HG03520 (cell line): ENCODE measurements at regions not wholly inside any gene's neighbourhood (a gene's known extent, or its start where the extent isn't known, plus 50 kb on each side); places are given as distances from the start of the nearest gene placed in this dataset.
"Not testable (repeated sequence)": the region's sequence is repeated elsewhere in the genome, so short reads cannot be mapped to it uniquely, and the experiment has no call there.

Experiments used
- ATAC-seq: cut with Tn5 transposase; IDR thresholded peaks from one replicate; pipeline ENCODE4 v1.9.1; 2021; ENCODE audit warnings: mild to moderate bottlenecking, moderate library complexity; ENCODE audit not compliant: unreplicated experiment

DNA sequence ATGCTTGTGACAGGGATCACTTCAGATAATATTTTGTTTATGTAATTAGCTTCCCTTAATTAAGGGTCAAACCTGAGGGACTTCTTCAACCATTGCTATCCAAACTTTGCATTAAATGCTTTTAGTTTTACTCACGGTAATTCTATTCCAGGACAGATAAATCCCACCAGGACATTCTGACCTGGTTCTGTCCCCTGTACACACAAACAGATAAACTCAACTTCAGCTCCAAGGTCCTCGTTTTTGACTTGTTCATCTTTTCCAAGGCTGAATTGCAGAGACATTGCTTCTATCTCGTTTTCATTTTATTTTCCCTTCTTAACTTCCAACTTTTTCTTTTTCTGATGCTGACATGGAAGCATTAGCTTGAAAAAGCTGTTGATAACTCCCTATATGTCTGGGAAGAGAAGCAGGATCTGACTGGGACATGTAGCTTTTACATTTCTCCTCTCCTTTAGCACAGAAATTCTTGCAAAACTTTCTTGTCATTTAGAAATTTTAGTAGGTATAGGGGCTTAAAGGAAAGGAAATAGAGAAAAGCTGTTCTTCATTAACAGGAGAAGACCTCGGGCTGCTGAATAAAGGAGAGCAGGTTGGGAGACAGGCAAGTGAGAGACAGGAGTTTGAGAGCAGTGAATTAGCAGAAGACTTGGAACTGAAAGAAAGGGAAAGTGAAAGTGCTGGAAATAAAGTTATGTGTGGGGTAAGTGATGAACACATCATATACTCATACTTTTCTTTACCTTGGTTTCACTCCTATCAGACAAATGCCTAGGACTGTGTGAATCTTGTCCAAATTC, 231.7 kb upstream of the B3GALT2 start:
- ATAC-seq, result peak; percentile 80

DNA sequence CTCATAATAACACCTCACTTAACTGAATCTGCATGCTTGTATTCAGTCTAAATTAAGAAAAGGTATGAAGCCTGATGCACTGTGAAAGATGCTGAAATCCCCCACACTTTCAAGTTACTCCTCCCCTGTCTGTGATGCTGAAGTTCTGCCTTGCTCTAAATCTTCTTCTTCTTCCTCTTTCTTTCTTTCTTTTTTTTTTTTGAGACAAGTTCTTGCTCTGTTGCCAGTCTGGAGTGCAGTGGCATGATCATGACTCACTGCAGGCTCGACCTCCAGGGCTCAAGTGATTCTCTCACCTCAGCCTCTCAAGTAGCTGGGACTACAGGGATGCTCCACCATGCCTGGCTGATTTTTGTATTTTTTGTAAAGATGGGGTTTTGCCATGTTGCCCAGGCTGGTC, 231.0 kb upstream of the B3GALT2 start:
- no peak for ATAC-seq

DNA sequence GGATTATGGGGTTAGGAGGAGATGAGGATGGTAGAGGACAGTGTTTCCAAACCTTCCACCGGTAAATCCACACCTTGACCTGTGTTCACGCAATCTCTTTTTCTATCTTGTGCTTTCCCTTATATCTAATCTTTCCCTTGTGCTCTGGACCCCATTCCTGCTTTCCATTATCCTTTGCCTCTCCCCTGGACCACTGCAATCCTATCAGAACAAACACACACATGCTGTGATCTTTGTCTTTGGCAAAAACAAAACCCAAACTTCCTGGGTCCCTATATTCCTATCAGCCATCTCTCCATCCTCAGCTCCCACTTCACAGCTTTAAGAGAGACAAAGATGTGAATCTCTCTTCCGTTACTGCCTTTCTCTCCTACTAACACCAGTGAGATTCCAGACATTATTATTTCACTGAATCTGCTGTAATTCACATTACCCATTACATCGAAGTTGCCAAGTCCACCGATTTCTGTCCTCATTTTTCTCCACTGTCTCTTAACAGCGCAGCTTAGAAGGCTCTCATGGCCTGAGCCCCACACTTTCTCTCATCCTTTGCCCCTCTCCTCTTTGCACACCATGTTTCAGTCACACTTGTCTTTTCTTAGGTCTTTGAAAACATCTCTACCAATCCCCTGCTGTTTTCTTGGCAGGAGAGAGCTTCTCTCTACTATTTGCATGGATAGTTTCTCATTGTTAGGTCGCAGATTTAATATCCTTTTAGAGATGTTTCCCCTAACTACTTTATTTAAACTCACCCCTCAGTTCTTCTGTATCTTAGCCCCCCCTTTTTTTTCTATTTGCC, 230.0 kb upstream of the B3GALT2 start:
- ATAC-seq, result no peak

DNA sequence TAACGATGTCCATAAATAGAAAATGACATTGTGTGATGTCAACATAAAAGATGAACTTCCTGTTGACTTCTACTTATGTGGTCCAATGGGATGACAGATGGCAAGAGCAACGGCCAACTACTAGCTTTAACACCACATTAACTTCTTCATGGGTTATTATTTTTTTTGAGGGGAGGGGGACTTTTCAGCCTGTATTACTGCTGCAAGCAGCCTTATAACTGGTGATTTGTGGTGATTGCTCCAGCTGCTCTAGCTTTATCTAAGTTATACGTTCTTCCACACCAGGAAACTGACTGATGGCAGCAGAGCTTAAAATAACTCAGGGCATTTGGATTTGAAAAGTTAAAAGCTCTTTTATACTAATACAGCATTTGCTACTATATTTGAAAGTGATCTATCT, 228.8 kb upstream of the B3GALT2 start:
- no peak for ATAC-seq

DNA sequence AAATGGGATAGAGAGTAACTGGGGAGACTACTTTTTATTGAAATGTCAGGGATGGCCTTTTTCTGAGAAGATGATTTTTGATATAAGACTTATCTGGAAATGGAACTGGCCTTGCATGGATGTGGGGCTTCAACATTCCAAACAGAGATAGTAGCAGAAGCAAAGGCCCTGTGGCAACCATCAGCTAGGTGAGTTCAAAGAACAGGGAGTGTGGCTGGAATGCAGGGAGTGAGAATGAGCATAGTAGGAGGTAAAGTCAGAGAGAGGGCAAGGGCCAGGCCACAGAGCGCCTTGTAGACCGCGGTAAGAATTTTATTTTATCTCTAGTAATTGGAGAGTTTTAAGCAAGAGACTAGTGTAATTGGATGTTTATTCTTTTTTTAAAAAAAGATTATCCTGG, 227.0 kb upstream of the B3GALT2 start:
- ATAC-seq, result no peak

DNA sequence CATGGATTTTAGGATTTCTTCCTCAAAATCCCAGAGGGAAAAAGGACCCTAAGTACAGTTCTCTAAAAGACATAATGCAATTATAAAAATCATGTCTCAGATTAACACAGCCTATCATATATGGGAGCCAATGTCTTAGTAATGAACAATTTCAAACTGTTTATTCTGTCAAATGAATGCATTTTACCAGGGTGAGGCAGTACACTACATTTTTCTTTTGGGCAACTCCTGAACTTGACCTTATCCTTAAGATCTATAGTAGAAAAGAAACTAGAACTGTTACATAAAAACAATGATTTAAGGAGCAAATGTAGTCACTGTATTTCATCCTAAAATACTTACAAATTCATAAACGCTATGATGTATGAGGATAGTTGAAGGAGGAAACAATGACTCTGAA, 226.3 kb upstream of the B3GALT2 start:
- no peak for ATAC-seq

DNA sequence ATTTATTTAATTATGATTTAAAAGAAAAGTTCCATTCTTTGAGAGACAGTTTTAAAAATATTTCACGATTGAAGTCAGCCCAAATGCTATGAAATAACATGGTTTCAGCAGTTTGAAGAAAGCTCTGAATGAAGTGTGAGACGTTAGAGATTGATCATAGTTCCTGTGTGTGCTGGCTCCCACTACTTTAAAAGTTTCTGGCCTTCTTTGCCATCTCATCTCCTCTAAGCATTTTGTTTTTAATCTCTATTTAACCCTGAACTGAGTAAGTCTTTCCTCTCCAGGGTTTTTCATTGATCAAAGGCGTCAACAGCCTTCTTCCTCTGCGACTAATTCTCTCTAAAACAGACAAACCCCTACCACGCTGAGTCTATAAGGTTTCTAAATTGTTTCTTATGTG, 225.3 kb upstream of the B3GALT2 start:
- ATAC-seq, result no peak

DNA sequence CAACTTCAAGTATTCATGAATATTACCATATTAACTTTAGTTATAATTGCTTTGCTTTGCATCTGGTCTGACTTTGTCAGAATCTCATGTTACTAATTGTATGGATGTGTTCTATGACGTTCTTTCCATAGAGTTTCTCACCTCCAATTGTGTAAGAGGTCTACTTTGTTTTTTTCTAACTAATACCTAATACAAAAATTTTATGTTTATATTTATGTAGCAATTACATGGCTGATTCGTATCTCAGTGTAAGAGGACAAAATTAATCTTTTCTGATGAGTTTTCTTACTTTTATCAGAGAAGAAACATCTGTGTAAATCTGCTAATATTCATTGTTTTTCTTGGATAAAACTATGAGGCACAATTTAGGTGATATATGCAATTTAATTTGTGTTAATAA, 224.8 kb upstream of the B3GALT2 start:
- no peak for ATAC-seq

DNA sequence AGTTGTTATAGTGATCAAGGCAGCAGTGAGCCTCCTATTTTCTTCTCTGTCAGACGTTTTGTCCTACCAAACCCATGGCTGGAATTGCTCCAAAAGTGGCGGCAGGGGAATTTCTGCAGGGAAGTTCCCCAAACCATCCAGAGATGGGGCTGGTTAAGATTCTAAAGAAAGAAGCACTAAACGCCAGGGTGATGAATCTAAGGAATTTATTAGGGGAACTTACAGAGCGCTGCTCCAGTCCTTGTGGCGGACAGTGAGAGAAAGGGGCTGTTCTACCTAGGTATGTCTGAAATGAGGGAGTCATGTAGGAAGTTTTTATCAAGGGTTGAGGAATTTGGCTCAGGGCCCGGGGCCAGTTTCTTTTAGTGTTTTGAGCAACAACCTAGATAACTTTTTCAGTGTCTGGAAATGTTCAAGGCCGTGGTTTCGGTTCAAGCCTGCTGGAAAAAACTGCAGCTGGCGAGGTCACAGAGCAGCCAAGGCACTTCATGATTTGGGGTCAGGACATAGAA, 222.4 kb upstream of the B3GALT2 start:
- ATAC-seq, result no peak

DNA sequence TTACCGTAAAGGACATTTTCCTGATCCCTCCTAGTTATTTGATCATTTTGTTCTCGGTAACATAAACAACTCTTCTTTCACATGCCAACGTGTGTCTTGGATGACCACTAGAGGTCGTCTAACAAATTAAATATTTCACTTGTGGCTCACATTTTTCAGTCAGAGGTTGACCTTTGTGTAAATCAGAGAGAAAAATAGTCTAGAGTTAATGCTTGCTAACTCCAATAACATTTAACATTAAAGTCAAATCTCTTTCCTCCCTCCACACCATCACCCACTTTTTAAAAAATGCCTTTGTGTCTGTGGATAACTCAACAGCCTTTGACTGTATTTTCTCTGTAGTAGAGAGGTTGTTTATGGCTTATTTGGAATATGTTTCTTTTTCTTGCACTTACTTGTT, 220.5 kb upstream of the B3GALT2 start:
- ATAC-seq, result peak; percentile 75

DNA sequence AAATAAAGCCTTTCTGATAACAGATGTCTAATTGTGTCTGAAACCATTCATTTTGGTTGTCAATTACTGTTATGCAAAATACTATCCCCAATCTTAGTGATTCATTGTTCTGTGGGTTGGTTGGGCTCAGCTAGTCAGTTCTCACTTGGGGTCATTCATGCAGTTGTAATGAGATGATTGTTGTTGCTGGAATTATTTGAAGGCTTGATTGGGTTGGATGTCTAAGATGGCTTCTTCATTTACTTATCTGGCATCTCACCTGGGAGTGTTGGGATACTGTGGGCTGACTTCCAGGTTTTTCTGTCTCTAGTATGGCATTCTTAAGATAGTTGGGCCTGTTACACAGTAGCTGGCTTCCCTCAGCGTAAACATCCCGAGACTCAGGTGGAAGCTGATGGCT, 217.8 kb upstream of the B3GALT2 start:
- ATAC-seq, result no peak

DNA sequence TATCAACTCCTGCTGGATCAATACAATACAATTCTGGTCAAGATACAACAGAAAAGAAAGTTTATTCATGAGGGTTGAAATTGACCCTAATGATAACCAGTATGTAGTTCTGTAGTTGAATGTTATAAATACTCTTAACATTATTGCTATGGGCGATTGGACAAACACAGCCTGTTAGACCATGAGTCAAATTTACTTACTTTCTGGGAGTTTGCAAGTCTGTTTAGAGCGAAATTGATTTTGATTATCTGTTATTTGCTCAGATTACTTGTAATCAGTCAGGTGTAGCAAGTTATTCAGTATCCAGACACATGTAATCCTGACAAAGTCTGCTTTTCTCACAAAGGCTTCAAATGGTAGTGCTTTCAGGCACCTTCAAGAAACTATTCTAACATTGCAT, 216.6 kb upstream of the B3GALT2 start:
- ATAC-seq, result no peak

DNA sequence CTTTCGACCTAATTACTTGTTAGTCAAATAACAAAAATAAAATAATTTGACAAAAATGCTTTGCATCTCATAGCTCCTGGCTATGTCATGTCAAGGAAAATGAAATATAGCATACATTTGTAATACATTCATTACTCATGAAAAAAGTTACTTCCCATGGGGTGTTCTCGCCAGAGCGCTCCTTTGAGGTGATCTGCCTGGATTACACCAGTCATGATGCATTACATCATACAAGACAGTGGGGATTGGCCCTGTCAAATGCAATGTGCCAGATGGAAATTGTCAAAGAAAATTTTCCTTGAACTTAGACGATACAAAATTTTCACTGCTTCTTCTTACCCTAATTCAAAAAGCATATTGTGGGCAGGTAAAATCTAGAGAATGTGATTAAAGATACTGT, 215.6 kb upstream of the B3GALT2 start:
- ATAC-seq, result no peak

DNA sequence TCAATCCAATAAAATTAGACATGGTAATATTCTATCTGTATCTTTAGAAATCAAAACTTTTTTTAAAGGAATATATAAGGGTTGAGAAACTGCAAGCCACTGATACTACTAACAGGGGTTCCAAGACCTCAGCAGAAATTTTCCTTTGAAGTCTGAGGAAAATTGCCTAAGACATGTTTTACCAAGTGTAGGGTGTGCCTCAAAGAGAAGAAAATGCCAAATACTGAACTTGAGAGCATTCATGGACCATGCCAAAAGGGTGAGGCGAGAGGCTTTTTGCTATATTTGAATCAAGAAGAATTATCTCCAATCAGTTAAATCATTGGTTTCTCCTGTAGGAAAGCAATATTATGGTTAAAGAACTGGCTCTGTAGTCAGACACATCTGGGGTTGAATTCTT, 207.9 kb upstream of the B3GALT2 start:
- no peak for ATAC-seq

DNA sequence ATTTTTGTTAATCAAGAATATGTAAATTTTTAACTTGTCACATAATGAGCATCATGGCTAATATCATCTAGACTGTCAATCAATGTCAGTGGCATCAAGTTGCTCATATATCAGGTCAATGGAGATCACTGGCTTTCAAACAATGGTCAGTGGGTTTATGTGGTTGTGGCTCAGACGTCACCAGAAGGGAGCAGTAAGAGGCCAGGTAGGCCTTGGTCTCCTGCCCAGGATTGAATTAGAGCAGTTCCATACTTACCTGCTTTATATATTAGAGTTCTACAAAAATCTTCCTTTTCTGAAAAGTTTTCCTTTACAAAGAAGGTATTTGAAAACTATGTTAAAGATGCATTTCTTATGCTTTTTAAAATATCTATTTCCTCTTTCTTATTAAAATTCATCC, 206.3 kb upstream of the B3GALT2 start:
- ATAC-seq, result no peak

DNA sequence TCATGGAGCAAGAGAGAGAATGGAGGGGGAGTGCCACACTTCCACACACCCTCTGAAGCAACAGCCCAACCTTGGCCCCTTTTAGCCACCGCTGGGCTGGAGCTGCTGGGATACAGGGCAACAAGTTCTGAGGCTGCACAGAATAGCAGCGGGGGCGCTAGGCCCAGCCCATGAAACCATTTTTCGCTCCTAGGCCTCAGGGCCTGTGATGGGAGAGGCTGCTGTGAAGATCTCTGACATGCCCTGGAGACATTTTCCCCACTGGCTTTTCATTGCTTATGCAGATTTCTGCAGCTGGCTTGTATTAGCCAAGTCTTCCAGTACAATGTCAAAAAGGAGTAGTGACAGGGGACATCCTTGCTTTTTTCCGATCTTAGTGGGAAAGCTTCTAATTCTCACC, 202.3 kb upstream of the B3GALT2 start:
- no peak for ATAC-seq

DNA sequence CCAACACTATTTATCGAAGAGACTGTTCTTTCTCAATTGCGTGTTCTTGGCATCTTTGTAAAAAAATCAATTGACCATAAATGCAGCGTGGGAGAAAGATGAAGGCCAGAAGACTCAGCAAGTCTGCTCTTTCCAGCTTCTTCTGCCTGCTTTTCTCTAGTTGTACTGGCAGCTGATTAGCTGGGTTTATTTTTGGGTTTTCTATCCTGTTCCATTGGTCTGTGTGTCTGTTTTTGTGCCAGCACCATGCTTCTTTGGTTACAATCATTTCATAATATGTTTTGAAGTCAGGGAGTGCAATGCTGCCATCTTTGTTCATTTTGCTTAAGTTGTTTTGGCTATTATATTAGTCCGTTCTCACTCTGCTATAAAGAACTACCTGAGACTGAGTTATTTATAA, 201.8 kb upstream of the B3GALT2 start:
- no peak for ATAC-seq

DNA sequence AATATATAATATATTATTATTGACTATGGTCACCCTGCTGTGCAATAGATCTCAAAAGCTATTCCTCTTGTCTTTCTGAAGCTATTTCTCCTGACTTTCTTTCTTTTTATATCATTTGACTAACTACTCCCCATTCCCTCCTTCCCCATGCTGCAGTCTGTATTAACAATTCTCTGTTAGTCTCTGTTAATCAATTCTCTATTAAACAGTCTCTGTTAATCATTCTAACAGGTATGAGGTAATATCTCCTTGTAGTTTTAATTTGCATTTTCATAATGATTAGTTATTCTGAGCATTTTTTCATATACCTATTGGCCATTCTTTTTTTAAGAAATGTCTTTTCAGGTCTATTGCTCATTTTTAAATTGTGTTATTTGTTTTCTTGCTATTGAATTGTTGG, 201.0 kb upstream of the B3GALT2 start:
- ATAC-seq, result no peak

DNA sequence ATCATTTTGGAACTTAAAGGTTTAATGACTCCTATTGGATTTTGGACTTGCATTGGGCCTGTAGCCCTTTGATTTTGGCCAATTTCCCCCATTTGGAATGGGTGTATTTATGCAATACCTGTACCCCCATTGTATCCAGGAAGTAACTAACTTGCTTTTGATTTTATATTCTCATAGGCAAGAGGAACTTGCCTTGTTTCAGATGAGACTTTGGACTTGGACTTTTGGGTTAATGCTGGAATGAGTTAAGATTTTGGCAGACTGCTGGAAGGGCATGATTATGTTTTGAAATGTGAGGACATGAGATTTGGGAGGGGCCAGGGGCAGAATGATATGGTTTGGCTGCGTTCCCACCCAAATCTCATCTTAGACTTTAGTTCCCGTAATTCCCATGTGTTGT, 192.0 kb upstream of the B3GALT2 start:
- not testable (repeated sequence) for ATAC-seq

DNA sequence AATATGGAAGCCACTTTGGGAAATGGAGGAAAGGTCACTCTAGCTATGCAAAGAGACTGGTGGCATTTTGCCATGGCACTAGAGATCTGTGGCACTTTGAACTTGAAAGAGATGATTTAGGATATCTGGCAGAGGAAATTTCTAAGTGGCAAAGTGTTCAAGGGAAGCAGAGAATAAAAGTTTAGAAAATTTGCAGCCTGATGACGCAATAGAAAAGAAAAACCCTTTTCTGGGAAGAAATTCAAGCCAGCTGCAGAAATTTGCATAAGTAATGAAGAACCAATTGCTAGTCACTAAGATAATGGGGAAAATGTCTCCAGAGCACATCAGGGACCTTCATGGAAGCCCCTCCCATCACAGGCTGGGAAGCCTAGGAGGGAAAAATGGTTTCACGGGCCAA, 191.1 kb upstream of the B3GALT2 start:
- no peak for ATAC-seq

DNA sequence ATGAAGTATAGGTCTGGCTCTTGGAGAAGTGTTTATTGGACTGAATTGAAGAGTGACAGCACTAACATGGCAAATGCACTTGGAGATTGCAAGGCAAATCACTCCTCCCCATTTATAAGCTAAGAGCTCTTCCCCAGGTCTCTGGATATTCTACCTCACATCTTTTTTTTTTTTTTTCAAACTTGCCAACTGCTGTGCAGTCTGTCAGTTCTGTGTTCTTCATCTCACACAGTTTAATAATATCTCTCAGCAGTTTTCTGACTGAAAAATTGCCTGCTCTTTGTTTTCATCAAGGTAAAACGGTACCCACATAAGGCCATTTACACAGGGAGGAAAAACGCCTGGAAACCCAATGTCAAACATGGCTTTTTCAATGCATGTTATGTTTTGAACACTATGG, 186.1 kb upstream of the B3GALT2 start:
- ATAC-seq, result no peak

DNA sequence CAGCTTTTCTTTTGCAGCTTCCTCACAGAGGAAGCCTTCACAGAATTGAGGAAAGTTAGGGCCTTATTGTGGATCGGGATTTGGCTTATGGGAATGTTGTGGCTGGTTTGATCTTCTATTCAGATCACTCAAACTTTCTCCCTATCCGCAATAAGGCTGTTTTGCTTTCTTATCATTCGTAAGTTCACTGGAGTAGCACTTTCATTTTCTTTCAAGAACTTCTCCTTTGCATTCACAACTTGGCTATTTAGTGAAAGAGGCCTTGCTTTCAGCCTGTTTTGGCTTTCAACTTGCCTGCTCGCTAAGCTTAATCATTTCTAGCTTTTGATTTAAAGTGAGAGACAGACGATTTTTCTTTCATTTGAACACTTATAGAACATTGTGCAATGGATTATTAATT, 181.9 kb upstream of the B3GALT2 start:
- ATAC-seq, result peak; percentile 55
